ENCODE measurements at regions not wholly inside any gene's neighbourhood (a gene's known extent, or its start where the extent isn't known, plus 50 kb on each side); places are given as distances from the start of the nearest gene placed in this dataset.

DNA sequence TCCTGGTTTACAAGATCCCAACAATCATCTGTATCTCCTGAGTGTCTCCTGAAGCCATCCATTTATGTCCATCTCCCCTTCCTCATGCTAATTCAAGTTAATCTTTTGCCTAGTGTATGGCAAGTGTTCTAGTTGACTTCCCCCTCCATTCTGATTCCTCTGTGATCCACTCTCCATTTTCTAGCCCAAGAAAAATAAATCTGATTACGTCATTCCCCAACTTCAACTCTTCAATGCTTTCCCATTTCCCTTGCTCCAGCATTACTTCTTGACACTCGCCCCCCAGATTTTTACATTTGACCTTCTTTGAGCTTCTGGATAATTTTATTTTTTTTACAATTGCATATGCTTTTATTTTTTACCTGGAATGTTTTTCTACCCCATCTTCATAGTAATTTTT lies 640.8 kb downstream of the TBC1D4 start:
- intact Hi-C loops (cut with DNase I), result no loop called here
- no peaks in the 10 kb centered on the region for H3K4me1 ChIP-seq
- no peaks in the 10 kb centered on the region for H3K9me3 ChIP-seq
- H3K27me3 ChIP-seq, result no peaks in the 10 kb centered on the region
- no peak for TF ChIP-seq CTCF (IDR thresholded peaks at IDR 0.05)
- no peak overlapping the region for H3K9ac ChIP-seq (ENCODE audit: low read depth in 2 of 2, low read length in 2 of 2)
- DNase-seq, result no peak
- H3K36me3 ChIP-seq, result no peaks in the 10 kb centered on the region
- no peak overlapping the region for H3K4me3 ChIP-seq
- H3K27ac ChIP-seq, result no peak overlapping the region

DNA sequence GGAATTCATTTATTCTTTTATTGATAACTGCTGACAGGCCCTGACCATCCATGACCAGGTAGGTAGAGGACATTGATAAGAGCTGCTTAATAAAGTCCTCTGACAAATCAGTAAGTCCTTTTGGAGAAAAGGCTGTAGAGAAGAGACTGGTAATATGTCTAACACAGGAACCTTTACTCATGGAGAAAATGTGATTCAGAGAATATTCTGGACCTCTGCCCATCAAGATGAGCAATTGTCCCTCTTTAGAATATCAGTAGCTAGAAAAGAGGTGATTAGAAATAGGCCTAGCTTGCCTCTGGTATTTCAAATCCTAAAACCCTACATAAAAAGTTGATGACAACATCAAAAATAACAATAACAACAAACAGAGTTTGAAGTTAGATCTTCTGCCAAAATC lies 642.3 kb downstream of the TBC1D4 start:
- DNase-seq, result no peak
- no peak overlapping the region for H3K4me3 ChIP-seq
- H3K27me3 ChIP-seq, result no peaks in the 10 kb centered on the region
- no peak overlapping the region for H3K9ac ChIP-seq (ENCODE audit: low read depth in 2 of 2, low read length in 2 of 2)
- no peak overlapping the region for H3K27ac ChIP-seq
- no peaks in the 10 kb centered on the region for H3K36me3 ChIP-seq
- intact Hi-C loops (cut with DNase I), result no loop called here
- TF ChIP-seq CTCF (IDR thresholded peaks at IDR 0.05), result no peak
- H3K4me1 ChIP-seq, result no peaks in the 10 kb centered on the region
- no peaks in the 10 kb centered on the region for H3K9me3 ChIP-seq

- no peaks in the 10 kb centered on the region for H3K9me3 ChIP-seq
- H3K9ac ChIP-seq (ENCODE audit: low read depth in 2 of 2, low read length in 2 of 2), result no peak overlapping the region
- no peak for DNase-seq
- TF ChIP-seq CTCF (IDR thresholded peaks at IDR 0.05), result no peak
- no peak overlapping the region for H3K4me3 ChIP-seq
- no peak overlapping the region for H3K27ac ChIP-seq
- intact Hi-C loops (cut with DNase I), result no loop called here
- H3K27me3 ChIP-seq, result no peaks in the 10 kb centered on the region
- no peaks in the 10 kb centered on the region for H3K36me3 ChIP-seq
- H3K4me1 ChIP-seq, result no peaks in the 10 kb centered on the region
These were observed 643.9 kb downstream of the TBC1D4 start for GRCh38 chr13:74838096-74838495.

DNA sequence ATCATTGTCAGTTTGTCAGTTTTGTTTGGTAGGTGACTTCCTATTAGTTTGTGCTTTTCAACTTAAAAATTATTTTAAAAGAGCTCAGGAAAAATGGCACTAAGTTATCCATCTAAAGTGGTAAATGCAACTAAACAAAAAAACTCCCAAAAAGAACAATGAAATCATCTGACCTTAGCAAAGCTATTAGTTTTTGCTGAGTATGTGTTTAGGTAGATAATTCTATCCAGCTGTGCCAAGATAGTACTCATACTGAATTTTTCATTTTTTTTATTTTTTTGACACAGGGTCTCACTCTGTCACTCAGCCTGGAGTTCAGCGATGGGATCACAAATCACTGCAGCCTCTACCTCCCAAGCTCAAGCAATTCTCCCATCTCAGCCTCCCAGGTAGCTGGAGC lies 645.3 kb downstream of the TBC1D4 start:
- no peak overlapping the region for H3K27ac ChIP-seq

GRCh38 chr13:74835579-74835978 lies 646.4 kb downstream of the TBC1D4 start:
- no peaks in the 10 kb centered on the region for H3K4me1 ChIP-seq
- intact Hi-C loops (cut with DNase I), result no loop called here
- no peak for TF ChIP-seq CTCF (IDR thresholded peaks at IDR 0.05)
- H3K9ac ChIP-seq (ENCODE audit: low read depth in 2 of 2, low read length in 2 of 2), result no peak overlapping the region
- no peaks in the 10 kb centered on the region for H3K27me3 ChIP-seq
- H3K36me3 ChIP-seq, result no peaks in the 10 kb centered on the region
- H3K27ac ChIP-seq, result no peak overlapping the region
- H3K4me3 ChIP-seq, result no peak overlapping the region
- no peaks in the 10 kb centered on the region for H3K9me3 ChIP-seq
- DNase-seq, result no peak

More for the DNA sequence above, 645.3 kb downstream of the TBC1D4 start:
- H3K4me3 ChIP-seq, result no peak overlapping the region
- H3K9me3 ChIP-seq, result no peaks in the 10 kb centered on the region
- DNase-seq, result no peak
- intact Hi-C loops (cut with DNase I), result no loop called here
- TF ChIP-seq CTCF (IDR thresholded peaks at IDR 0.05), result no peak
- no peaks in the 10 kb centered on the region for H3K4me1 ChIP-seq
- no peak overlapping the region for H3K9ac ChIP-seq (ENCODE audit: low read depth in 2 of 2, low read length in 2 of 2)
- no peaks in the 10 kb centered on the region for H3K36me3 ChIP-seq
- no peaks in the 10 kb centered on the region for H3K27me3 ChIP-seq

GRCh38 chr13:74825938-74826246 lies 656.1 kb downstream of the TBC1D4 start:
- Histone ChIP-seq H3K27ac (no peak overlapping the region), H3K27me3 (no peaks in the 10 kb centered on the region), H3K4me1 (no peaks in the 10 kb centered on the region), H3K9me3 (no peaks in the 10 kb centered on the region), H3K9ac (ENCODE audit: low read depth in 2 of 2, low read length in 2 of 2) (no peak overlapping the region), H3K4me3 (no peak overlapping the region), H3K36me3 (no peaks in the 10 kb centered on the region)
- intact Hi-C loops (cut with DNase I), result no loop called here
- no peak for TF ChIP-seq CTCF (IDR thresholded peaks at IDR 0.05)
- no peak for DNase-seq

Data from colonic mucosa (tissue), 4 donors.